Neural cell (in vitro differentiated cells): ENCODE measurements at regions not wholly inside any gene's neighbourhood (a gene's known extent, or its start where the extent isn't known, plus 50 kb on each side); places are given as distances from the start of the nearest gene placed in this dataset.

Experiments
- H2AFZ ChIP-seq: fragments of 200-600, 300-800 bp; sonication (generic), shearing (Covaris generic); 2 replicates; pipeline ENCODE4 v1.6.0; 2014; ENCODE audit warnings: low read depth, mild to moderate bottlenecking, antibody characterized with exemption, low read length, moderate library complexity
- H3F3A ChIP-seq: fragments of 200-600 bp; shearing (Covaris generic); 2 replicates; pipeline ENCODE4 v1.6.1; 2016; ENCODE audit warnings: mild to moderate bottlenecking, moderate library complexity, mixed read lengths, antibody characterized with exemption, low read length; ENCODE audit not compliant: insufficient read depth, poor library complexity, severe bottlenecking
- H3K27ac ChIP-seq: fragments of 200-600, 300-800 bp; sonication (generic), shearing (Covaris generic); 2 replicates; pipeline ENCODE4 v1.5.1; 2014; ENCODE audit warnings: mild to moderate bottlenecking, low read length, moderate library complexity
- H3K27me3 ChIP-seq: fragments of 300-800, 200-600 bp; sonication (generic), shearing (Covaris generic); 2 replicates; pipeline ENCODE4 v1.6.0; 2014; ENCODE audit warnings: mild to moderate bottlenecking, low read depth, low read length, moderate library complexity; ENCODE audit not compliant: insufficient read depth
- H3K36me3 ChIP-seq: fragments of 300-800, 200-600 bp; sonication (generic), shearing (Covaris generic); 2 replicates; pipeline ENCODE4 v1.5.1; 2014; ENCODE audit warnings: mild to moderate bottlenecking, antibody characterized with exemption, low read length, moderate library complexity; ENCODE audit not compliant: insufficient read depth
- H3K4me2 ChIP-seq: fragments of 300-800, 200-600 bp; sonication (generic), shearing (Covaris generic); 2 replicates; pipeline ENCODE4 v1.6.0; 2014; ENCODE audit warnings: mild to moderate bottlenecking, low read length
- H3K4me3 ChIP-seq: fragments of 300-800, 200-600 bp; sonication (generic), shearing (Covaris generic); 2 replicates; pipeline ENCODE4 v1.5.1; 2014; ENCODE audit warnings: mild to moderate bottlenecking, low read length, moderate library complexity
- H3K79me2 ChIP-seq: fragments of 200-600 bp; shearing (Covaris generic); replicated peaks from 2 replicates; pipeline ENCODE4 v1.6.0; 2014; ENCODE audit warnings: mild to moderate bottlenecking, low read length, moderate library complexity; ENCODE audit not compliant: insufficient read depth
- H3K9ac ChIP-seq: fragments of 300-800, 200-600 bp; sonication (generic), shearing (Covaris generic); 2 replicates; pipeline ENCODE4 v1.6.1; 2016; ENCODE audit warnings: mild to moderate bottlenecking, low read length, mixed read lengths
- H3K9me2 ChIP-seq: fragments of 200-600 bp; shearing (Covaris generic); 2 replicates; pipeline ENCODE4 v1.6.1; 2016; ENCODE audit warnings: mild to moderate bottlenecking, low read length, mixed read lengths; ENCODE audit not compliant: insufficient read depth
- H3K9me3 ChIP-seq: fragments of 200-600, 300-800 bp; sonication (generic), shearing (Covaris generic); 2 replicates; pipeline ENCODE4 v1.6.1; 2016; ENCODE audit warnings: mild to moderate bottlenecking, mixed run types, low read length, moderate library complexity, mixed read lengths
- H4K20me1 ChIP-seq: fragments of 200-600 bp; shearing (Covaris generic); 2 replicates; pipeline ENCODE4 v1.6.1; 2016; ENCODE audit warnings: mild to moderate bottlenecking, mixed run types; ENCODE audit not compliant: insufficient read depth
- CTCF ChIP-seq: fragments of 450-650 bp; IDR thresholded peaks from 2 replicates; pipeline ENCODE4 v1.5.1; 2014; ENCODE audit warnings: antibody characterized with exemption, mild to moderate bottlenecking, moderate library complexity; ENCODE audit not compliant: poor library complexity, severe bottlenecking
- EP300 ChIP-seq: fragments of 450-650 bp; conservative IDR thresholded peaks from 2 replicates; pipeline ENCODE4 v1.6.1; 2014; ENCODE audit warnings: antibody characterized with exemption, mild to moderate bottlenecking, moderate library complexity; ENCODE audit not compliant: poor library complexity, severe bottlenecking
- EZH2 ChIP-seq: fragments of 200-600, 300-800 bp; shearing (Covaris generic), sonication (generic); IDR thresholded peaks from 2 replicates; pipeline ENCODE4 v1.6.1; 2014; ENCODE audit warnings: antibody characterized with exemption, low read length, borderline replicate concordance, mild to moderate bottlenecking; ENCODE audit not compliant: insufficient read depth, poor library complexity, severe bottlenecking
- MXI1 ChIP-seq: fragments of 450-650 bp; conservative IDR thresholded peaks from 2 replicates; pipeline ENCODE4 v1.6.1; 2014; ENCODE audit warnings: antibody characterized with exemption, mild to moderate bottlenecking; ENCODE audit not compliant: poor library complexity, severe bottlenecking
- POLR2AphosphoS5 ChIP-seq: IDR thresholded peaks from 2 replicates; pipeline ENCODE4 v1.6.1; 2012
- RAD21 ChIP-seq: fragments of 450-650 bp; conservative IDR thresholded peaks from 2 replicates; pipeline ENCODE4 v1.6.1; 2014; ENCODE audit warnings: antibody characterized with exemption, mild to moderate bottlenecking, moderate library complexity
- REST ChIP-seq: IDR thresholded peaks from 2 replicates; pipeline ENCODE4 v1.6.1; 2012; ENCODE audit warnings: borderline replicate concordance
- SMC3 ChIP-seq: fragments of 450-650 bp; conservative IDR thresholded peaks from 2 replicates; pipeline ENCODE4 v1.6.1; 2014; ENCODE audit warnings: antibody characterized with exemption, mild to moderate bottlenecking, moderate library complexity; ENCODE audit not compliant: poor library complexity
- TAF1 ChIP-seq: IDR thresholded peaks from 2 replicates; pipeline ENCODE4 v1.6.1; 2012; ENCODE audit warnings: low read depth

GRCh38 chr2:186189816-186190215 is 296.2 kb upstream of the ZC3H15 start:
- Histone ChIP-seq H3K4me3 (no peak overlapping the region), H3K79me2 (no peaks in the 10 kb centered on the region), H3K27ac (no peak overlapping the region), H3K9me3 (no peaks in the 10 kb centered on the region), H3F3A (no peaks in the 10 kb centered on the region), H3K9ac (no peak overlapping the region), H3K27me3 (no peaks in the 10 kb centered on the region), H3K4me2 (no peak overlapping the region), H3K9me2 (no peaks in the 10 kb centered on the region), H2AFZ (no peak overlapping the region), H3K36me3 (no peaks in the 10 kb centered on the region), H4K20me1 (no peaks in the 10 kb centered on the region)
- no peak for TF ChIP-seq EP300
- TF ChIP-seq POLR2AphosphoS5, result no peak
- TF ChIP-seq TAF1, result no peak
- no peak for TF ChIP-seq MXI1
- TF ChIP-seq REST, result no peak
- no peak for TF ChIP-seq EZH2
- TF ChIP-seq RAD21, result no peak
- TF ChIP-seq CTCF, result no peak
- TF ChIP-seq SMC3, result no peak

- no peaks in the 10 kb centered on the region for H3F3A ChIP-seq
- no peak overlapping the region for H2AFZ ChIP-seq
- H3K27ac ChIP-seq, result no peak overlapping the region
- no peak overlapping the region for H3K4me2 ChIP-seq
- no peaks in the 10 kb centered on the region for H3K27me3 ChIP-seq
- no peaks in the 10 kb centered on the region for H3K36me3 ChIP-seq
- H3K9ac ChIP-seq, result no peak overlapping the region
- H3K9me2 ChIP-seq, result no peaks in the 10 kb centered on the region
- no peaks in the 10 kb centered on the region for H3K9me3 ChIP-seq
- no peak for TF ChIP-seq MXI1
- no peaks in the 10 kb centered on the region for H3K79me2 ChIP-seq
- no peak overlapping the region for H3K4me3 ChIP-seq
- H4K20me1 ChIP-seq, result no peaks in the 10 kb centered on the region
Observed at GRCh38 chr2:186195696-186196095, 290.4 kb upstream of the ZC3H15 start.

GRCh38 chr2:186197955-186198354 is 288.1 kb upstream of the ZC3H15 start:
- Histone ChIP-seq H2AFZ (no peak overlapping the region), H3K79me2 (no peaks in the 10 kb centered on the region), H3F3A (no peaks in the 10 kb centered on the region), H3K36me3 (no peaks in the 10 kb centered on the region), H3K4me3 (no peak overlapping the region), H3K27ac (no peak overlapping the region), H3K9me3 (no peaks in the 10 kb centered on the region), H3K27me3 (no peaks in the 10 kb centered on the region), H3K4me2 (no peak overlapping the region), H3K9ac (no peak overlapping the region), H3K9me2 (no peaks in the 10 kb centered on the region), H4K20me1 (no peaks in the 10 kb centered on the region)
- TF ChIP-seq CTCF (no peak), TAF1 (no peak), SMC3 (no peak)
